HepG2 (cell line): ENCODE measurements at regions not wholly inside any gene's neighbourhood (a gene's known extent, or its start where the extent isn't known, plus 50 kb on each side); places are given as distances from the start of the nearest gene placed in this dataset.

Experiments used
- ATAC-seq: fragments of 200-7000 bp; cut with Tn5 transposase; 3 replicates; pipeline ENCODE4 v1.9.1; 2020; ENCODE audit warnings: mild to moderate bottlenecking, moderate library complexity
- BruUV-seq: library from RNA; stranded (reverse); fragments of 400-500 nt; replicated peaks from 2 replicates; lab custom pipeline; 2021; lab: Mats Ljungman, UMichigan
- CTCF ChIA-PET: fragments of 300-600 bp; formaldehyde crosslinking; extraction: SDS; loops from one replicate; lab custom pipeline; 2021; ENCODE audit warnings: low total read pairs, inconsistent platforms, low intra/inter-chr PET ratio; lab: Yijun Ruan, JAX
- POLR2A ChIA-PET: fragments of 350-600 bp; sonication (Branson Sonifier 250); formaldehyde crosslinking; loops from one replicate; lab custom pipeline; 2020; ENCODE audit warnings: antibody characterized with exemption, inconsistent platforms; lab: Yijun Ruan, JAX
- DNase-seq: peaks from one replicate; pipeline ENCODE4 v3.0.0-alpha.2; 2015; ENCODE audit warnings: low spot score
- FAIRE-seq: peaks from 3 replicates; lab custom pipeline; 2011; peaks lifted over from hg19 to GRCh38; lab: Jason Lieb, UNC
- H2AFZ ChIP-seq: one replicate; pipeline ENCODE4 v1.6.1; 2011; ENCODE audit warnings: low read length, inconsistent platforms
- H3K27ac ChIP-seq: fragments of 300-600 bp; 3 replicates; pipeline ENCODE4 v1.8.0; 2011; ENCODE audit warnings: mixed run types, mild to moderate bottlenecking, mixed read lengths, low read length, inconsistent platforms; ENCODE audit not compliant: insufficient read depth; ENCODE audit errors: extremely low read length
- H3K27me3 ChIP-seq, 2 experiments: fragments of 200-600 bp in 1 of 2; 2 replicates in 1 of 2; 3 replicates in 1 of 2; pipeline versions ENCODE4 v1.6.0 to v1.8.0; 2011; ENCODE audit warnings: low read length in 2 of 2, mild to moderate bottlenecking in 2 of 2, moderate library complexity in 2 of 2, inconsistent platforms in 1 of 2; ENCODE audit not compliant: insufficient read depth in 2 of 2, control insufficient read depth in 1 of 2
- H3K36me3 ChIP-seq, 2 experiments: fragments of 200-600 bp in 1 of 2; replicated peaks in 1 of 2; 2 replicates in 1 of 2; 3 replicates in 1 of 2; pipeline versions ENCODE4 v1.5.1 to v1.8.0; 2011; ENCODE audit warnings: low read length in 2 of 2, inconsistent platforms in 1 of 2; ENCODE audit not compliant: insufficient read depth in 2 of 2, control insufficient read depth in 1 of 2
- H3K4me1 ChIP-seq: 2 replicates; pipeline ENCODE4 v1.5.1; 2012; ENCODE audit warnings: low read length, inconsistent platforms; ENCODE audit not compliant: insufficient read depth
- H3K4me2 ChIP-seq: 2 replicates; pipeline ENCODE4 v1.6.0; 2011; ENCODE audit warnings: low read depth, low read length, inconsistent platforms
- H3K4me3 ChIP-seq, 3 experiments: fragments of 200-600 bp in 1 of 3; sonication (generic), shearing (Covaris generic) in 1 of 3; replicated peaks in 1 of 3; 2 replicates each; pipeline ENCODE4 v1.5.1; 2011 to 2016; ENCODE audit warnings: low read length in 3 of 3, inconsistent platforms in 2 of 3, low read depth in 2 of 3, mild to moderate bottlenecking in 2 of 3, control low read depth in 1 of 3, mixed read lengths in 1 of 3; ENCODE audit not compliant: insufficient read depth in 1 of 3
- H3K79me2 ChIP-seq: one replicate; pipeline ENCODE4 v1.6.1; 2011; ENCODE audit warnings: low read length, inconsistent platforms; ENCODE audit not compliant: insufficient read depth
- H3K9ac ChIP-seq: 2 replicates; pipeline ENCODE4 v1.6.0; 2011; ENCODE audit warnings: mild to moderate bottlenecking, low read depth, low read length, inconsistent platforms; ENCODE audit not compliant: insufficient read depth
- H3K9me3 ChIP-seq: 2 replicates; pipeline ENCODE4 v1.5.1; 2012; ENCODE audit warnings: mild to moderate bottlenecking, low read length
- H4K20me1 ChIP-seq: 2 replicates; pipeline ENCODE4 v1.6.0; 2011; ENCODE audit warnings: inconsistent platforms, mild to moderate bottlenecking, low read length, moderate library complexity; ENCODE audit not compliant: insufficient read depth
- AKAP8 ChIP-seq: sonication (generic); formaldehyde crosslinking; IDR thresholded peaks from 2 replicates; pipeline ENCODE4 v1.5.1; 2020; ENCODE audit warnings: mild to moderate bottlenecking, missing genetic modification reagents
- BRCA1 ChIP-seq: sonication (generic); formaldehyde crosslinking; IDR thresholded peaks from 2 replicates; pipeline ENCODE4 v1.4.0; 2020; ENCODE audit warnings: missing genetic modification reagents
- GATA4 ChIP-seq: sonication (generic); IDR thresholded peaks from 2 replicates; pipeline ENCODE4 v1.6.1; 2016; ENCODE audit warnings: antibody characterized with exemption, low read depth, borderline replicate concordance
- KDM5B ChIP-seq: sonication (generic); formaldehyde crosslinking; IDR thresholded peaks from 2 replicates; pipeline ENCODE4 v1.4.0; 2020; ENCODE audit warnings: missing genetic modification reagents, mild to moderate bottlenecking, borderline replicate concordance
- LCORL ChIP-seq, 2 experiments: fragments of 450-650 bp in 1 of 2; sonication (generic) in 1 of 2; formaldehyde crosslinking in 1 of 2; IDR thresholded peaks; 2 replicates each; pipeline versions ENCODE4 v1.5.0 to v1.6.1; 2017 to 2020; ENCODE audit warnings: antibody characterized with exemption in 1 of 2, missing genetic modification reagents in 1 of 2
- RERE ChIP-seq: IDR thresholded peaks from 2 replicates; pipeline ENCODE4 v1.6.1; 2016; ENCODE audit warnings: low read depth, missing genetic modification reagents, missing compliant biosample characterization
- TBX3 ChIP-seq: fragments of 450-650 bp; IDR thresholded peaks from 2 replicates; pipeline ENCODE4 v1.6.1; 2017; ENCODE audit warnings: antibody characterized with exemption, mild to moderate bottlenecking, inconsistent platforms, borderline replicate concordance
- U2AF1 ChIP-seq: fragments of 200-400 bp; formaldehyde crosslinking; optimal IDR thresholded peaks from 2 replicates; pipeline ENCODE3; 2017; ENCODE audit warnings: mild to moderate bottlenecking, low read depth, low read length
- YY1 ChIP-seq: IDR thresholded peaks from 2 replicates; pipeline ENCODE4 v1.6.1; 2011; ENCODE audit warnings: low read length, low read depth, moderate library complexity, mild to moderate bottlenecking; ENCODE audit not compliant: insufficient read depth, insufficient replicate concordance
- ZFP36L2 ChIP-seq: sonication (generic); formaldehyde crosslinking; IDR thresholded peaks from 2 replicates; pipeline ENCODE4 v1.4.0; 2020; ENCODE audit warnings: missing genetic modification reagents
- ZNF124 ChIP-seq: sonication (generic); formaldehyde crosslinking; IDR thresholded peaks from 2 replicates; pipeline ENCODE4 v1.4.0; 2020; ENCODE audit warnings: missing genetic modification reagents
- ZNF20 ChIP-seq: sonication (generic); formaldehyde crosslinking; IDR thresholded peaks from 2 replicates; pipeline ENCODE4 v1.4.0; 2020; ENCODE audit warnings: mild to moderate bottlenecking, moderate library complexity, missing genetic modification reagents
- ZNF430 ChIP-seq: sonication (generic); formaldehyde crosslinking; IDR thresholded peaks from 2 replicates; pipeline ENCODE4 v1.9.0; 2021; ENCODE audit warnings: mild to moderate bottlenecking, missing genetic modification reagents
- ZNF562 ChIP-seq: sonication (generic); formaldehyde crosslinking; IDR thresholded peaks from 2 replicates; pipeline ENCODE4 v1.8.0; 2022; ENCODE audit warnings: missing genetic modification reagents, borderline replicate concordance
- ZNF720 ChIP-seq: sonication (generic); formaldehyde crosslinking; IDR thresholded peaks from 2 replicates; pipeline ENCODE4 v1.4.0; 2020; ENCODE audit warnings: missing genetic modification reagents
- WGBS: methylation state at CpG from one replicate; pipeline ENCODE4 v1.1.6; 2017; ENCODE audit warnings: low lambda C conversion rate; 5-methylcytosine and 5-hydroxymethylcytosine counted together
- in situ Hi-C: cut with HindIII; loops from 2 replicates; pipeline ENCODE4 v1.10.0; 2017; ENCODE audit warnings: low pct_unique_long_range_greater_than_20kb; ENCODE audit not compliant: extremely low pct_ligation_motif_present
- intact Hi-C: fragments of 100-400 bp; cut with micrococcal nuclease; formaldehyde crosslinking; loops from one replicate; pipeline ENCODE4 v1.10.0; 2022; ENCODE audit not compliant: unreplicated experiment
- TF ChIP-seq, protein P1 (sequence below): IDR thresholded peaks from 2 replicates; pipeline ENCODE4 v1.6.1; 2016; ENCODE audit warnings: control low read depth
- TF ChIP-seq, protein P2 (sequence below): sonication (generic); formaldehyde crosslinking; IDR thresholded peaks from 2 replicates; pipeline ENCODE4 v1.5.0; 2020; ENCODE audit warnings: mild to moderate bottlenecking, missing genetic modification reagents

- TF ChIP-seq, protein P1, sequence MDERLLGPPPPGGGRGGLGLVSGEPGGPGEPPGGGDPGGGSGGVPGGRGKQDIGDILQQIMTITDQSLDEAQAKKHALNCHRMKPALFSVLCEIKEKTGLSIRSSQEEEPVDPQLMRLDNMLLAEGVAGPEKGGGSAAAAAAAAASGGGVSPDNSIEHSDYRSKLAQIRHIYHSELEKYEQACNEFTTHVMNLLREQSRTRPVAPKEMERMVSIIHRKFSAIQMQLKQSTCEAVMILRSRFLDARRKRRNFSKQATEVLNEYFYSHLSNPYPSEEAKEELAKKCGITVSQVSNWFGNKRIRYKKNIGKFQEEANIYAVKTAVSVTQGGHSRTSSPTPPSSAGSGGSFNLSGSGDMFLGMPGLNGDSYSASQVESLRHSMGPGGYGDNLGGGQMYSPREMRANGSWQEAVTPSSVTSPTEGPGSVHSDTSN (CRISPR knock-in tag) = no peak
These were observed 1655.3 kb upstream of the FLRT2 start (continued) for GRCh38 chr14:83874662-83875061.

DNA sequence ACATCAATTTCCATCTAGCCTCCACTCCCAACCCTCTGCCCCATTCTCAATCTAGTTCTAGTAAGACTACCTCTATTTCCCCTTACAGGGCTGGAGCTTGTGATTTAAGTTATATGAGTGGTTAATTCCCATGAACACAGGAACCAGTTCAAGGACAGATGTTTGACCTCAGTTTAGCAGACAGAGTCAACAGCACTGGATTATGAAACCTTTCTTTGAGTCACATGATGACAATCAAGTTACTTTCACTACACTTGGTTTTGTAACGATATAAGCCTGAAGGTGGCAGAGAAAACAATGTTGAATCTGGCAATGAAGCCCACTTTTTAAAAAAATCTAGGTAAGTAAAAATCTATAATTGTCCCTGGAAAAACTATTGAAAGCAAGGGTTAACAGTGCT is 1646.2 kb upstream of the FLRT2 start:
- POLR2A ChIA-PET = no interaction called here
- TF ChIP-seq ZFP36L2 (CRISPR knock-in tag) (no peak), BRCA1 (CRISPR knock-in tag) (no peak), U2AF1 (no peak), YY1 (no peak), ZNF430 (CRISPR knock-in tag) (no peak), KDM5B (CRISPR knock-in tag) (no peak), ZNF20 (CRISPR knock-in tag) (no peak), ZNF720 (no peak), TBX3 (no peak), AKAP8 (CRISPR knock-in tag) (no peak), GATA4 (no peak), LCORL (IDR thresholded peaks at IDR 0.05) (no peak), LCORL (CRISPR knock-in tag; IDR thresholded peaks at IDR 0.05) (no peak), ZNF562 (no peak), ZNF124 (CRISPR knock-in tag) (no peak), RERE (CRISPR knock-in tag) (no peak)
- TF ChIP-seq, protein P2, sequence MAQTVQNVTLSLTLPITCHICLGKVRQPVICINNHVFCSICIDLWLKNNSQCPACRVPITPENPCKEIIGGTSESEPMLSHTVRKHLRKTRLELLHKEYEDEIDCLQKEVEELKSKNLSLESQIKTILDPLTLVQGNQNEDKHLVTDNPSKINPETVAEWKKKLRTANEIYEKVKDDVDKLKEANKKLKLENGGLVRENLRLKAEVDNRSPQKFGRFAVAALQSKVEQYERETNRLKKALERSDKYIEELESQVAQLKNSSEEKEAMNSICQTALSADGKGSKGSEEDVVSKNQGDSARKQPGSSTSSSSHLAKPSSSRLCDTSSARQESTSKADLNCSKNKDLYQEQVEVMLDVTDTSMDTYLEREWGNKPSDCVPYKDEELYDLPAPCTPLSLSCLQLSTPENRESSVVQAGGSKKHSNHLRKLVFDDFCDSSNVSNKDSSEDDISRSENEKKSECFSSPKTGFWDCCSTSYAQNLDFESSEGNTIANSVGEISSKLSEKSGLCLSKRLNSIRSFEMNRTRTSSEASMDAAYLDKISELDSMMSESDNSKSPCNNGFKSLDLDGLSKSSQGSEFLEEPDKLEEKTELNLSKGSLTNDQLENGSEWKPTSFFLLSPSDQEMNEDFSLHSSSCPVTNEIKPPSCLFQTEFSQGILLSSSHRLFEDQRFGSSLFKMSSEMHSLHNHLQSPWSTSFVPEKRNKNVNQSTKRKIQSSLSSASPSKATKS = no peak

More for the DNA sequence above, 1646.2 kb upstream of the FLRT2 start:
- H2AFZ ChIP-seq = no peak overlapping the region
- no peak for ATAC-seq
- in situ Hi-C loops (no loop called here), intact Hi-C loops (no loop called here)
- no peak for FAIRE-seq
- H3K4me2 ChIP-seq = no peak overlapping the region
- H3K36me3 ChIP-seq = no peaks in the 10 kb centered on the region
- H4K20me1 ChIP-seq = no peaks in the 10 kb centered on the region
- no TSS peak for BruUV-seq
- CTCF ChIA-PET = no interaction called here
- H3K4me3 ChIP-seq = no peak overlapping the region
- H3K9ac ChIP-seq = no peak overlapping the region
- no peak overlapping the region for H3K27ac ChIP-seq
- 7% methylated on average over 1 of the region's 1 CpG for WGBS
- H3K4me1 ChIP-seq = no peaks in the 10 kb centered on the region
- H3K27me3 ChIP-seq = no peaks in the 10 kb centered on the region
- peaks cover 78% of the 10 kb centered on the region for H3K9me3 ChIP-seq
- H3K79me2 ChIP-seq = no peaks in the 10 kb centered on the region
- no peak for DNase-seq
